Right kidney (tissue), 1 donor: ENCODE measurements at regions not wholly inside any gene's neighbourhood (a gene's known extent, or its start where the extent isn't known, plus 50 kb on each side); places are given as distances from the start of the nearest gene placed in this dataset.
A peak's percentile ranks its signal among the peaks of the same experiment; 100 is the strongest.

Experiments
- DNase-seq: peaks from one replicate; pipeline ENCODE4 v3.0.0-alpha.2; 2016

DNA sequence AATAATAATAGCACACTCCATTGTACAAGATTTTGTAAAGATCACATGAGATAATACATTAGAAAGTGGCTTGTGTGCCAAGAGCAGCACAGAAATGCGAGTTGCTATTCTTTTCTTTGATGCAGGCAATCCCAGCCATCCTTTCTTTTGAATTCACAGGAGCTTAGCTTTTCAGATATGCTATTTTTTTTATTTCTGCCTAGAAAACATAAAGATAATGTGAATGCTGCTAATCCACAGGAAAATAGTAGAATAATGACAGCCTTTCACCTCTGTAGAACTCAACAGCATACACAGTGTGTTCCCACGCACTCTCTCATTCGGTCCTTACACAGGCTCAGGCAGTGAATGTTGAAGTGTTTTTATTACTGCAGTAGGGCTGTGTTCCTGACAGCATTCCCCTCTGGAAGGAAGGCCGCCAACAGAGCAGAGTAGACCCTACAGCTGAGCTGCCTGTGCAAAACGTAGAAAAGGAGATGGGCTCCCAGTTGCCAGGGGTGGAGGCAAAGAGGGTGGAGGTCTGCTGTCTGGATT is 138.8 kb upstream of the TAPT1 start:
- DNase-seq: no peak

DNA sequence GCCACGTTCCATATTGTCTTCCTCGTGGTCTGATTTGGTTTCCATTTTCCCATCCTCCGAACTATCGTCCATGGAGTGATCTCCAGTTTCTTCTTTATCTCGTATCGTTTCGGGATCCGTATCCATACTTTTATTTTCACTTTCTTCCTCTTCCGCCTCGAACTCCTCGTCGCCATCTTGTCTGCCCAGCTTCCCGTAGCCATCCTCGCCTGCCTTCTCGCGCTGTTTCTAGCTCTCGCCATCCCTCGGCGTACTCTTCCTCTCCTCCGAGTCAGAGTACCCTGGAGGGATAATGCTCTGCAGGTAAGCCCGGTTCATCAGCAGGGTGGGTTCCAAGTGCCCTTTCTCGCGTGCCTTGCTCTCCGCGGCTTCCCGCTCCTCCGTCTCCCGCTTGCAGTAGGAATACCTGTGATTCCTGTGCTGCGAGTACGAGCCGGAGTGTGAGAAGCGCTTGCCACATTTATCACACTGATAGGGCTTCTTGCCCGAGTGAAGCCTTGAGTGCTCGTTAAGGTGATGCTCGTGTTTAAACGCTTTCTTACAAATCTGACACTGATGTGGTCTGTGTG is 134.5 kb upstream of the TAPT1 start:
- no peak for DNase-seq

DNA sequence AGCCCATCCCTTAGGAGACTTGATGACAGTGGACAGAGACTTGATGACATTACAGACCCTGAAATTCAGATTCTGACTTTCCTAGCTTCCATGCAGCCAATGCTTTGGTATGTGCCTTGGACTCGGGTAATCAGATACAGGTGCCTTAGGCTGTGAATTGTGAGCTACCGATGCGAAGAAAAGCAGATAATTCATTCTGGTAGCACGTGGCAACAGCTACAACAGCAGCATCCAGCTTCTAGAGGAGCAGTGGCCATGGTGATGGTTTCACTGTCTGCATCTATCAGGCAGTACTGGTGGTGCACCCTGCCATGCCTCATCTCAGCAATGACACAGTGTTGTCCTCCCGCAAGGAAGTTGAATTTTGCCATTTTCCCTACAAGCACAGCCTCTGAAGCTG is 126.9 kb upstream of the TAPT1 start:
- no peak for DNase-seq

DNA sequence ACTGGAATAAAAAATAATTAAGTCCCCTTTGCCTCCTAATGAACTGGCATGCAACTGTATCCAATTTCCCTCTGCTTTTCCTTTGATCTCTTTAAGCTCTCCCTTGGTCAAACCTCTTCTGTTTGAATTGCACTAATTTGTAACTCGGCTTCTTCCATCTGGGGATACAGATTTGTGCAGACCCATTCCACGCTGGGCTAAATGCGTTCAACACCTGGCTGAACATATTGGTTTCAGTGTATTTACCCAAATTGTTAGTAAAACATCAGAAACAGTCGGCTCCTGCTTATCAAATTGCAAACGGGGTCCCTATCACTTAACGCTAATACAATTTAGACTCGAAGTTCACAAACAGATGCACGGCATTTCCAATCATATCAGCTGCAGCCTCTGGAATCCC is 124.9 kb upstream of the TAPT1 start:
- DNase-seq: no peak

DNA sequence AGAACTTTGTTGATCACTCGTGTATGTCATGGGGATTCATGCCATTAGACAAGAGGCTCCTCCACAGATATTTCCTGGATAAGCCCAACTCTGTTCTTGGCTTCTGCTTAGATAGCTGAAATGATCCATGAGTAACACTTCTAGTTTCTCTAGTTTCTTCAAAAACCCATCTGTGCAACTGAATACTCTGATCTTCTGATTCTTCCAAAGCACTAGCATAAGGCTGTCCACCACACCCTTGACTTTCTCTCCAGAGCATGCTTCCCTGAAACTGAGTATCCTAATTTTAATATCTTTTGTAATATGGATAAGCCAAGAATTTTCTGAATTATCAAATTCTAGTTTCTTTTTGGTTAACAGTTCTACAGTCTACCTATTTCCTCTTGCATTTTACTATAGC is 118.6 kb upstream of the TAPT1 start:
- no peak for DNase-seq

DNA sequence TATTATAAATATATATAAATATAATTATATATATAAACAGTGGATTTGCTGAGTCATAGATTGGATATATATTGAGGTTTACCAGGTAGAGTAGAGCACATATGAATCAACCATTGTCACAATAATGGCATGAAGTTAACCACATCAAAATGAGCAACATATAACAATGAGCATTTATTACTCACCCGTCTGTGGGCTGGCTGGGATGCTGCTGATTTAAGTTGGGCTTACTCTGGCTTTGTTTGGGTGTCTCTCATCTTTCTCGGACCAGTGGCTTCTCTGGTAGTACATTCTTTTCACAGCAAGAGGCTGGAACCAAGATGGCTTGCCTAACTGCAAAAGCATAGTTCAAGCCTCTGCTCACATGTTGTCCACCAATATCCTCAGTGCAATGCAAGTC is 111.7 kb upstream of the TAPT1 start:
- no peak for DNase-seq

DNA sequence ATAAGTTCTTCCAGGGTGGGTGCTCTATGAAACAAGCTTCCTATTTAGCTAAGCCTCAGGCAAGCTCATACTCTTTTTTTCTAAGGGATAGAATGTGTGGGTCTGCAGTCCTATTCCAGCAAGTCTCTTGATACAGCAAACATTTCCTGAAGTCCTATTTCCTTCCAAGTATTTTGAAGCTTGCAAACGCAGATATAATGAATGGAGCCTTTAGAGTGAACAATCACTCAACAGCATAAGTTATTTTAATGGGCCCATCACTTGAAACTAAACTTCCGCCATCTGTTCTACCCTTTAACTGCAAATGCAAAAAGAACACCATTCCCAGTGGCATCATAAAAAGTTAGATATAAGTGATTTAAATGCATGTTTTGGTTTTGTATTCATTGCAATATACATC is 108.3 kb upstream of the TAPT1 start:
- no peak for DNase-seq

DNA sequence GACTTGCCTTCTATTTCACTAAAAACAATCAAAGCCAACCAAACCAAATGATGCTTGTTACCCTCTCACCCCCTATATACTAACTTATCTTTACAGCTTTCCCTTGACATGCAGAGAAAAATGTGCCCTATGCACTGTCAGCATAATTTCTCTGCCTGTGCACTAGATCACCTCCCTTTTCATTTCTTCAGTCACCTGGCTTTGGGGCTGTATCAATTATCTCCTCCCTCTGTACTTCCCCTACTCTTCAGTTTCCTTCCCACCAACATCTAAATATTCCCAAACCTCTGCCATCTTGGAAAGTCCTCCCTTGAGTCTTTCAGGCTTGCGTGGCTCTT is 103.5 kb upstream of the TAPT1 start:
- DNase-seq: no peak

DNA sequence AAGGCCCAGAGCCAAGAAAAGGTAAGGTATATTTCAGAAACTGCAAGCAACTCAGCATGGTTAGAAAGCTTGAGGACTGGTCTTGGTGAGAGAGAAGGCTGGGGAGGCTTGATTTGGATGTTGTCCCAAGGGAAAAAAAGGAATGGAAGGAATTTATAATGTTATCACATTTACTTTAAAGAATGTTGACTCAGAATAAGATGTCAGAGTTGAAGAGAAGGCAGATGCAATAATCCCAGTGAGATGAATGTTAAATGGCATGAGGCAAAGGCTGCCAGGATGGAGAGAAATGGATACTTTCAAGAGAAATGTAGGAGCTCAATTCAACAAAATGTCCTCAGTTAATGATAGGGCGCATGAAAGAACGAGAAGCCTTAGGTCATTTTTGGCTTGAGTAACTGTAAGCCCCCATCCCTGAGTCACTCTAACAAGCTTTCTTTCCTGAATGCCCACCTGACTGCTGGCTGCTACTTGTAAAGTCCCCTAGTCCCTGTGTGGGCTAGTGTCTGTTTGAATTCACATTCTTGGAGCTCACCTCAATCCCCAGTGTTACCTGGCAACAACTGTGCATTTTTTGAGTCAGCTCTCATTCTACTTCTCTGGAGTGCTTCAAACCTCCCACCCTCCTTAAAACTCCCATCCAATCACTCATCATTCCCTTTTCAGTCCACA is 103.0 kb upstream of the TAPT1 start:
- no peak for DNase-seq

DNA sequence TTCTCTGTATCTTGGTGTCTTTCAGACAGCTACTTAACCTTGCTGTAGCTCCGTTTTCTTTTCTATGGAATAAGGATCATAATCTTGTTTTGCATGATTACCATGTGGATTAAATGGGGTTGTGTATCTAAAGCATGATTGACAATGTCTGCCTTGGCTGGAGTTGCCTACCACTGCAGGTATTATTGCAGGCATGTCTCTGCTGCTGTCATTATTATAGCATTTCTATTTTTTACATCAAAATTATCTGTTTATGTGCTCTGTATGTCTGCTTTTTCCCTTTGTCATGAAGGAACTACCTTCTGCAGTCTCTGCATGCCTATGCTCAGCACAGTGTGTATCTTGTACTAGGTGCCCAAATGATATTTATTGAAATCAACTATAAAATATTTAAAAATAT is 95.9 kb upstream of the TAPT1 start:
- no peak for DNase-seq

DNA sequence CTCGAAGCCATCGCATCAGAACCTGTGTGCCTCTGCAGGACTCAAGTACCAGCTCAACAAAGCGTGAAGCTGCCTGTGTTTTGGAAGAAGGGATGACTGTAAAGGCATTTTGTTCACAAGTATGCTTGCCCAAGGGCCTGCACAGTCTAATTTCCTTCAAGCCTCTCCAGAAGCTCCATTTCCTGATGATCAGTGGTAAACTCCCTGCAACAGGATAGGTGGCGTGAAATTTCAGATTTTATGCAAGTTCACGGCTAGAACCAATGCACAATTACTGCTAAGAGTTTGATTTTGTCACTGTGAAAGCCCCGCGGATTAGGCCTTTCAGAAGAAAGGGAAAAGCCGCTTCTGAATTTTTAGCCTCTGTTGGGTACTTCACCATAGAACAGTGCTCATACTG is 89.2 kb upstream of the TAPT1 start:
- no peak for DNase-seq

DNA sequence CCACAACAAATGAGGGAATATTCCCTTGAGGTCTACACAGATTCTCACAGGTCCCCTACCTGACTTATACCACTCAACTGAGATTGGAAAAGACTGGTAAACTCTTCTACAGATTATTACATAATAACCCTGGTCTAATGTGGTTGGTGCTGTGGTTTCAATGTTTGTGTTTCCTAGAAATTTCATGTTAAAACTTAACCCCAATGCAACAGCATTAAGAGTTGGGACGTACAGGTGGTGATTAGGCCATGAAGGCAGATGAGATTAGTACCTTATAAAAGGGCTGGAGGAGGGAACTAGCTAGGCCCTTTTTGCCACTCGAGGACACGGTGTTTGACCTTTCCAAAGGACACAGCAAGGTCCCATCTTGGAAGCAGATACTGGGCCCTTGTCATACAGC is 84.3 kb upstream of the TAPT1 start:
- no peak for DNase-seq

DNA sequence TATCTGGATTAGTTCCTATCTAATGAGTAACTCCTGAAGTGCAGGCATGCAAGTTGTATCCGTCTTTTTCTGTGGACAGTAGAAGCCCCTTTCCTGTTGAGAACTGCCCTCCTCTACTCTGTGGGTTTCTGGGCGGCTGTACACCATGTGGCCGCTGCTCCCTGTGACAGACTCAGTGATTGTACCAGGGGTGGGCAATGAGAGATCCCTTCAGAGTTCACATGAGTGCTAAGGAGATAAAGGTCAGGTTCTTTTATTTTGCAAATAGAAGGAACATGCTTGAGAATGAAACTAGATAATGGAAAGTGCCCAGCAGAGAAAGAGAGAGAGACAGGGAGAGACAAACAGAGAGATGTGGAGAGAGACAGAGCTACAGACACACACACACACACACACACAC is 76.4 kb upstream of the TAPT1 start:
- DNase-seq: no peak

DNA sequence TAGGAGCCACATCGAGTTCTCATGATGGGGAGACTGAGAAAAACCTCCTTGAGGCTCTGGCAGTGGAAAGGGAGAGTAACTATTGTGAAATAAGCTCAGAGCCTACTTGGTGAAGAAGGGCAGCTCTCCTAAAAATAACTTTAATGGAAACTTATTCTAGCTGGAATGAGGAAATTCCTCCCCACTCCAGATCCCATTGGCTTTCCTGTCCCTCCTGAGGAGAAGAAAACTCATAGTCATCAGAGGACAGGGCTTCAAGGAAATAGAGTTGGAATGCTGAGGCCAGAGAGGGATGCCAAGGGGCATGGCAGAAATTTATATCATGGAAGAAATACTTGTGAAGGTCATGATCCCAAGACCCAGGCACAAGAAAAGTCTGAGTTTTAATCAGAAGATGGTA is 70.7 kb upstream of the TAPT1 start:
- DNase-seq: no peak

DNA sequence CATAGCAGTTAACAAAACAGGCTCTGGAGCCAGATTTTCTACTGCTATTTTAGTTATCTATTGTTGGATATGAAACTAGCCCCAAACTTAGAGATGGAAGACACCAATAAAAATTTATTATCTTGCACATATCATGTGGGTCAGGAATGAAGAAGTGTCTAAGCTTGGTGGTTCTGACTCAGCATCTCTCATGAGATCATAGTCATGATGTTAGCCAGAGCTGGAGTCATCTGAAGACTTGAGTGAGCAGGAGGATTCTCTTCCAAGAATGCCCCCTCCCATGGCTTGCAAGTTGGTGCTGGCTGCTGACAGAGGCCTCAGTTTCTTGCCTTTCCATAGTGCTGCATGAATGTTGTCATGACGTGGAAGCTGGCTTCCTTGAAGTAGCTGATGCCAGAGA is 68.2 kb upstream of the TAPT1 start:
- no peak for DNase-seq

DNA sequence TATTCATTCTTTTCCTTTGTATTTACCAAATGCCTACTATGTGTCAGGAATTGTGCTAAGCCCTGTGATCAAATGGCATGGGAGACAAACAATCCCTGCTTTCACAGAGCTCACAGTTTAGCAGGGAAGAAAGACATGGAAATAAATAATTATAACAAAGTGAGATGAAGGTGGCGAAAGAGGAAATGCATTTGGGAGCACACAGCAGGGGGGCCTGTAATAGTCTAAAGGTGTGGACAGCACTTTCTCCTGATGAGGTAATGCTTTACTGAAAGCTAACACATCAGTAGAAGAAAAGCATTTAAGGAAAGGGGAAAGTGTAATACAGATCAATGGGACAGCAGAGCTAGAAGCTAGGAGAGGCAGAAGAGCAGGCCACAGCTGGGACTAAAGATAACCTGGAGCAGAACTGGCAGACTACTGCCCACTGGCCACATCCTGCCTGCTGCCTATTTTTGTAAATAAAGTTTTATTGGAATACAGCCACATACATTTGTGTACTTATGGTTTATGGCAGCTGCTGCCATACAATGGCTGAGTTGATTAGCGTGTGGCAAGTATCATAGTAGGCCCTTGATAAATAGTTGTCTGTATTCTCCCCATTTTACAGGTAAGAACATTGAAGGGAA is 67.1 kb upstream of the TAPT1 start:
- DNase-seq: no peak

DNA sequence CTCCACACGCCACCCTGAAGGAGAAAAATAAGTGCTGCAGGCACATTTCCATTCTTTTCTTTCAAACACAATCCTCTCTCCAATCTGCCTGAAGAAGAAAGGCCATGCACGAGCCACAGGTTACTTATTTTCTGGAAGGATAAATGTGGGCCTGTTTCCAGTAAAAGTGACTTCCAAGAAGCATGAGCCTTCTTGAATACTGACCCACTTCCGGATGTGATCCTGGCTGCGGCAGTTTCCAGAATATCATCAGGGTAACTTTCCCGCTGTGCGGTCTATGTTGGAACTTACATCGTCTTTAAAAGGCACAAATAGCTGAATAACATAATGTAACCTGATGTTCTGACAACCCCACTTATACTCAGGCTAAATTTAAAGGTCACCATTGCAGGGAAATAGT is 66.3 kb upstream of the TAPT1 start:
- no peak for DNase-seq

DNA sequence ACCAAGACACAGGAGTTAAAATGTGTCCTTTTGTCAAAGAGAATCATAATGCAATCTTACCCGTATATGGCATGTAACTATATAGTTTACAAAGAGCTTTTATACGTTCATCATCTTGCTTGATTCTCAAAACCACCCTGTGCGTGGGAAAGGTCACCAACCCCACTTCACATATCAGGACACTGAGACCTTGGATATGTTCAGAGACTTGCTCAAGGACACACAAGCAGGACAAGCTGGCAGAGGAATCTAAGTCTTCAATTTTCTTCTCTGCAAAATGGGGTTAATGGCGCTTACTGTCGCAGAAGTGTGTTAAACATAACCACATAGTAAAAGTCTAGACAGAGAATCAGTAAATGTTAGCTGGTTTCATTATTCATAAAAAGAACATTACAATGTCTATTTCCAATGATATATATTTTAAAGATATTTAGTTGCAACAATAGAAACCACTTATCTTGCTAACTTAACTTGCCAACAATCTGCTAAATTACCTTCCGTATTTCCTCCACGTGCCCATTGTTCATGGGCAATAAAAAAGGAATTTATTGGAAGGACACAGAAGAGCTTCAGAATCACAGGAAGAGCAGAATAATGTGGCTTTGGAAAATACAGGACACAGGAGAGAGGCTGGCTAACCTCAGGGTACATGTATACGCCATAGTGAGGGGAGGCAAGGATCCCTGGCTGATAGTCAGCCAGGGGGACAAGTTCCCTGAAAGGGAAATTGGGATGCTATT is 64.6 kb upstream of the TAPT1 start:
- no peak for DNase-seq

DNA sequence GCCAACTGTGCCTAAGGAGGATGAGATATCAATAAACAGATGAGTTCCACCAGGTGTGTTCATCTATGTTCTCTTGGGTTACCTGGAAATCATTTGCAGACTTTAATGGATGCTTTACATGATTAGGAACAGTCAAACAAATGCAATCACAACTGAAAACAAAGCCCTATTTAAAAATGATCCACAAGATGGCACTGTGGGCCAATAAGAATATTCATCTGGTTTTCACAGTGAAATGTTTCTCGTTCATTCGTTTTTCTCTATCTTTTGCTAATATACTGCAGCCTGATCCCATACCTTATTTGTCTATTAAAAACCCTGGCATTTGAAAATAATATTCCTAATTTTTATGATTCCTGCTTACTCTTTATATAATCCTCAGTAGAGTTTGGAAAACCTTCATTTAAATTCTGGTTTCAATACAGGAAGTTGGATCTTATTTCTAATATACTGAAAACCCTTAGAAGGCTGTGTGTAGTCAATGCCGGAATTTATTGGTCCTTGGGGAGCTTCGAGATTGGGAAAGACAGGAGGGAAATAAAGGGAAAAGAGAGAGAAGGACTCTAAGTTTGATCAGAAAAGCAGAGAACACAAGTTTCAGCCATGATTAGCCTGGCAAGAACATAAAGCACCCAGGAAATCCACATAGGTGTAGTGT is 63.8 kb upstream of the TAPT1 start:
- peak; percentile 35 for DNase-seq

DNA sequence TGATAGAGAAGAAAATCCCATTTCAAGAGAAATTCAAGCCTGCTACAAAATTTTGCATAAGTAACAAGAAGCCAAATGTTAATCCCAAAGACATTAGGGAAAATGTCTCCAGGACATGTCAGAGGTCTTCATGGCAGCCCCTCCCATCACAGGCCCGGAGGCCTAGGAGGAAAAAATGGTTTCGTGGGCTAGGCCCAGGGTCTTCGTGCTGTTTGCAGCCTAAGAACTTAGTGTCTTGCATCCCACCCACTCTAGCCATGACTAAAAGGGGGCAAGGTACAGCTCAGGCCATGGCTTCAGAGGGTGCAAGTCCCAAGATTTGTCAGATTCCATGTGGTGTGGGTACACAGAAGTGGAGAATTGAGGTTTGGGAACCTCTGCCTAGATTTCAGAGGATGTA is 57.8 kb upstream of the TAPT1 start:
- DNase-seq: no peak

DNA sequence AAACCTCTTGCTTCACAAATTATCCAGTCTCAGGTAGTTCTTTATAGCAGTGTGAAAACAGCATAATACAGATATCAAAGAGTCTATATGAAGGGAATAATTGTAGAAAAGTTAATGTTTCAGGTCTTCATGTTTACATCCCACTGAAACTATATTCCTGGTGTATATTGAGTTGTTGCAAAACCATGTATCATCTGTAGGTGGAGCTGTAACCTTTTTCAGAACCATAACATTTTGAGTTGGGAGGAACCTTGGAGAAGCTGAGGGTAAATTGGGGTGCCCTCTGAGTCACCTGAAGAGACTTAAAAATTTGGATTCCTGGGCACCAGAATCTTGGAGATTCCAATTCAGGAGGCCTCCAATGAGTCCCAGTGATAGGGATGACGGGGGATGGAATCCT is 51.9 kb upstream of the TAPT1 start:
- DNase-seq: no peak
